ENCODE measurements at regions not wholly inside any gene's neighbourhood (a gene's known extent, or its start where the extent isn't known, plus 50 kb on each side); places are given as distances from the start of the nearest gene placed in this dataset.

GRCh38 chr5:124438903-124439281 is 307.5 kb downstream of the ZNF608 start:
- TF ChIP-seq EZH2 (IDR thresholded peaks at IDR 0.05) = no peak
- TF ChIP-seq ZFX (IDR thresholded peaks at IDR 0.05) = no peak
- TF ChIP-seq EZH2phosphoT487 (IDR thresholded peaks at IDR 0.05; ENCODE audit: borderline replicate concordance) = no peak
- no peak for TF ChIP-seq ATF3 (IDR thresholded peaks at IDR 0.05)
- TF ChIP-seq CTCF (IDR thresholded peaks at IDR 0.05 in 2 of 3, conservative IDR thresholded peaks at IDR 0.05 in 1 of 3; ENCODE audit: borderline replicate concordance in 1 of 3, insufficient read depth in 1 of 3, low read depth in 2 of 3, low read length in 2 of 3) = no peak
- no peak for TF ChIP-seq POLR2AphosphoS5 (IDR thresholded peaks at IDR 0.05; ENCODE audit: low read depth, low read length)
- no peak for TF ChIP-seq ZNF274 (IDR thresholded peaks at IDR 0.05; ENCODE audit: low read depth, low read length)
- TF ChIP-seq TCF7L2 (IDR thresholded peaks at IDR 0.05; ENCODE audit: borderline replicate concordance, extremely low read depth, insufficient read depth, insufficient read length) = no peak
- TF ChIP-seq POLR2A (IDR thresholded peaks at IDR 0.05; ENCODE audit: borderline replicate concordance, extremely low read depth, insufficient read depth, insufficient read length) = no peak
- no peak for TF ChIP-seq REST (IDR thresholded peaks at IDR 0.05; ENCODE audit: low read depth)
- no peak for TF ChIP-seq CEBPB (IDR thresholded peaks at IDR 0.05; ENCODE audit: low read depth)
- TF ChIP-seq RAD21 (IDR thresholded peaks at IDR 0.05; ENCODE audit: low read depth) = no peak
- TF ChIP-seq MAX (IDR thresholded peaks at IDR 0.05) = no peak

All from HCT116 (cell line).